ENCODE measurements at regions not wholly inside any gene's neighbourhood (a gene's known extent, or its start where the extent isn't known, plus 50 kb on each side); places are given as distances from the start of the nearest gene placed in this dataset.

DNA sequence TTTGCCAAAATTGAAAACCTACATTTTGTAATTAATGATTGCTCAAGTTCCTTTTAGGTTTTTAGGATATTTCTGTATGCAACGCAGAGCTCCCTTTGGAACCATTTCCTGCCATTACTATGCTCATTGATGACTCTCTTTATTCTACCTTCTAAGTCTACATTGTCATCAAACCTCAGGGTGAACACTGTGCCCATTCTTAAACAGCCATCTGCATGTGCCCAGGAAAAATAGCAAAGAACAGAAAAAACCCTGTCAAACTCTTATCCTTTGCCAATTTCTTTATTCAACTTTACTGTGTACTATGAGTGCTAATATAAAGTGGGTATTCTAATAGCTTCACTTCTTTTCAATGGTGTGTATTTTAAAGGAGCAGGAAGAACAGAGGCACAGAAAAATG is 1455.9 kb downstream of the ADGRL3 start:
- H3K4ac ChIP-seq (ENCODE audit: low read depth, low read length): no peak overlapping the region
- no peaks in the 10 kb centered on the region for H3K79me2 ChIP-seq (ENCODE audit: insufficient read depth, low read length)

More for the DNA sequence above, 1455.9 kb downstream of the ADGRL3 start:
- H4K8ac ChIP-seq (replicated peaks; ENCODE audit: insufficient read length, low read depth, low read length): no peak overlapping the region
- no peak overlapping the region for H2AFZ ChIP-seq (ENCODE audit: low read length)
- no peak overlapping the region for H3K4me3 Mint-ChIP-seq
- H3K4me2 ChIP-seq (ENCODE audit: insufficient read depth, insufficient read length, low read length): no peak overlapping the region
- no peaks in the 10 kb centered on the region for H3K27me3 Mint-ChIP-seq (ENCODE audit: low read depth)
- no peak overlapping the region for H2AK5ac ChIP-seq (ENCODE audit: insufficient read length, low read length)
- no peak overlapping the region for H4K91ac ChIP-seq (ENCODE audit: insufficient read length, low read depth, low read length)
- H2BK20ac ChIP-seq (ENCODE audit: low read depth, low read length, poor library complexity, severe bottlenecking): no peak overlapping the region
- H3K14ac ChIP-seq (ENCODE audit: insufficient read depth, low read length): no peak overlapping the region
- H3K27ac ChIP-seq (ENCODE audit: insufficient read length, low read depth, low read length): no peak overlapping the region
- no peaks in the 10 kb centered on the region for H3K9me3 ChIP-seq (ENCODE audit: control insufficient read depth, low read depth, low read length)
- TF ChIP-seq, protein P1, sequence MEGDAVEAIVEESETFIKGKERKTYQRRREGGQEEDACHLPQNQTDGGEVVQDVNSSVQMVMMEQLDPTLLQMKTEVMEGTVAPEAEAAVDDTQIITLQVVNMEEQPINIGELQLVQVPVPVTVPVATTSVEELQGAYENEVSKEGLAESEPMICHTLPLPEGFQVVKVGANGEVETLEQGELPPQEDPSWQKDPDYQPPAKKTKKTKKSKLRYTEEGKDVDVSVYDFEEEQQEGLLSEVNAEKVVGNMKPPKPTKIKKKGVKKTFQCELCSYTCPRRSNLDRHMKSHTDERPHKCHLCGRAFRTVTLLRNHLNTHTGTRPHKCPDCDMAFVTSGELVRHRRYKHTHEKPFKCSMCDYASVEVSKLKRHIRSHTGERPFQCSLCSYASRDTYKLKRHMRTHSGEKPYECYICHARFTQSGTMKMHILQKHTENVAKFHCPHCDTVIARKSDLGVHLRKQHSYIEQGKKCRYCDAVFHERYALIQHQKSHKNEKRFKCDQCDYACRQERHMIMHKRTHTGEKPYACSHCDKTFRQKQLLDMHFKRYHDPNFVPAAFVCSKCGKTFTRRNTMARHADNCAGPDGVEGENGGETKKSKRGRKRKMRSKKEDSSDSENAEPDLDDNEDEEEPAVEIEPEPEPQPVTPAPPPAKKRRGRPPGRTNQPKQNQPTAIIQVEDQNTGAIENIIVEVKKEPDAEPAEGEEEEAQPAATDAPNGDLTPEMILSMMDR (conservative IDR thresholded peaks at IDR 0.05): no peak
- no peak for DNase-seq
- no peaks in the 10 kb centered on the region for H3K4me1 ChIP-seq (ENCODE audit: insufficient read depth, low read length)
- no peak overlapping the region for H3K56ac ChIP-seq (ENCODE audit: insufficient read length, low read depth, low read length)
- H3K27me3 ChIP-seq (ENCODE audit: insufficient read depth, low read length): no peaks in the 10 kb centered on the region
- no peak overlapping the region for H2BK120ac ChIP-seq (ENCODE audit: low read depth, low read length, poor library complexity, severe bottlenecking)
- H3K23me2 ChIP-seq (ENCODE audit: insufficient read length, low read depth, low read length, poor library complexity, severe bottlenecking): no peaks in the 10 kb centered on the region
- H3K27ac Mint-ChIP-seq: no peak overlapping the region
- H4K20me1 ChIP-seq (ENCODE audit: control insufficient read depth, insufficient read depth, insufficient read length): no peaks in the 10 kb centered on the region
- no peak overlapping the region for H3K18ac ChIP-seq (ENCODE audit: insufficient read length, low read depth, low read length)
- no peak overlapping the region for H4K5ac ChIP-seq (ENCODE audit: insufficient read length, low read depth, low read length)
- no CpG with 5 or more reads among the region's 1 CpG for WGBS (ENCODE audit: extremely low coverage, insufficient read length, low lambda C conversion rate)
- no peak overlapping the region for H3T11ph ChIP-seq (ENCODE audit: low read length)
- no peak overlapping the region for H2BK12ac ChIP-seq (ENCODE audit: insufficient read length, low read depth, low read length)
- H3K4me1 Mint-ChIP-seq: no peaks in the 10 kb centered on the region
- no peaks in the 10 kb centered on the region for H3K9me3 Mint-ChIP-seq
- no peaks in the 10 kb centered on the region for H3K36me3 Mint-ChIP-seq (ENCODE audit: insufficient read depth in 1 of 3, low read depth in 3 of 3)
- H2BK15ac ChIP-seq (ENCODE audit: low read depth, low read length): no peak overlapping the region
- H3K23ac ChIP-seq (ENCODE audit: insufficient read length, low read depth, low read length): no peak overlapping the region
- no peak overlapping the region for H3K9ac ChIP-seq (ENCODE audit: extremely low read depth, insufficient read length, low read length)
- H2BK5ac ChIP-seq (ENCODE audit: insufficient read length, low read length): no peak overlapping the region
- no peaks in the 10 kb centered on the region for H3K79me1 ChIP-seq (ENCODE audit: insufficient read depth, low read depth, low read length, poor library complexity, severe bottlenecking)

All from H9 (cell line).